ENCODE measurements at regions not wholly inside any gene's neighbourhood (a gene's known extent, or its start where the extent isn't known, plus 50 kb on each side); places are given as distances from the start of the nearest gene placed in this dataset.

DNA sequence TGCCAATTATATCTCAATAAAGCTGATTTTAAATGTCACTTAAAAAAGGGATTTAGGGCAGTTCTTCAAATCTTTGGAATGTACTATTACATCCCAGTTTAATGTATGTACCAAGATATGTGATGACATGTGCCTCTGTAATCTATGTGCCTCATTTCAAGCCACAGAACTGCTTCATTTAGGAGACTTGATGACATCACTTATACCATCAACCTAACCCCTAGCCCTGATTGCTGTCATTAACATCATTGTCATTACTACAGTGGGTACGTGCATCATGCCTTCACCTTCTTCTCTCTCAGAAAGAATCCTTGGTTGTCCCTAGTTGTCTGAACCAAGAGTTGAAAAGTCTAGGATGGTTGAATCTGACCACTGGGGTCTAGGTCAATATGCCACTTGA, 134.3 kb upstream of the RAB11FIP2 start:
- H3K4me3 ChIP-seq (ENCODE audit: low read depth, low read length), result no peak overlapping the region
- TF ChIP-seq, protein P1, sequence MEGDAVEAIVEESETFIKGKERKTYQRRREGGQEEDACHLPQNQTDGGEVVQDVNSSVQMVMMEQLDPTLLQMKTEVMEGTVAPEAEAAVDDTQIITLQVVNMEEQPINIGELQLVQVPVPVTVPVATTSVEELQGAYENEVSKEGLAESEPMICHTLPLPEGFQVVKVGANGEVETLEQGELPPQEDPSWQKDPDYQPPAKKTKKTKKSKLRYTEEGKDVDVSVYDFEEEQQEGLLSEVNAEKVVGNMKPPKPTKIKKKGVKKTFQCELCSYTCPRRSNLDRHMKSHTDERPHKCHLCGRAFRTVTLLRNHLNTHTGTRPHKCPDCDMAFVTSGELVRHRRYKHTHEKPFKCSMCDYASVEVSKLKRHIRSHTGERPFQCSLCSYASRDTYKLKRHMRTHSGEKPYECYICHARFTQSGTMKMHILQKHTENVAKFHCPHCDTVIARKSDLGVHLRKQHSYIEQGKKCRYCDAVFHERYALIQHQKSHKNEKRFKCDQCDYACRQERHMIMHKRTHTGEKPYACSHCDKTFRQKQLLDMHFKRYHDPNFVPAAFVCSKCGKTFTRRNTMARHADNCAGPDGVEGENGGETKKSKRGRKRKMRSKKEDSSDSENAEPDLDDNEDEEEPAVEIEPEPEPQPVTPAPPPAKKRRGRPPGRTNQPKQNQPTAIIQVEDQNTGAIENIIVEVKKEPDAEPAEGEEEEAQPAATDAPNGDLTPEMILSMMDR (IDR thresholded peaks at IDR 0.05; ENCODE audit: borderline replicate concordance, insufficient read depth, low read depth, low read length), result no peak

DNA sequence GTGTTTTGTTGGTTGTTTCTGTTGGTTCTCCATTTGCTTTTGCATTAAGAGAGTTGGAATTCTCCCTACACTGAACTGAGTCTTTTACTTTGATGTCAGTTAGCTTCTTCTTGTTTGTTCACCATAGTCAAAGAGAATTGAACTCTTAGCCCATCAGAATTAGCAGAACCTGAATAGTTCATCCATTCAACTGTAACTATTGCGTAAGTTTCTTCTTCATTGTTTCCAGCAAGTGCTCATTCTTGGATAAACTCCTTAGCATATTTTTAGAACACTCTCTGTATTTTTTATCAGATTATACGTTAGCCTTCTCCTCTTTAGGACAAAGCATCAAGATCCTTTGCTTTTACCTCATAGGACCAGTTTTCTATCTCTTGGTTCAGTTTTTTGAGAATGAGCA, 128.4 kb upstream of the RAB11FIP2 start:
- TF ChIP-seq, protein P1 (IDR thresholded peaks at IDR 0.05; ENCODE audit: borderline replicate concordance, insufficient read depth, low read depth, low read length), result no peak
- no peak overlapping the region for H3K4me3 ChIP-seq (ENCODE audit: low read depth, low read length)

DNA sequence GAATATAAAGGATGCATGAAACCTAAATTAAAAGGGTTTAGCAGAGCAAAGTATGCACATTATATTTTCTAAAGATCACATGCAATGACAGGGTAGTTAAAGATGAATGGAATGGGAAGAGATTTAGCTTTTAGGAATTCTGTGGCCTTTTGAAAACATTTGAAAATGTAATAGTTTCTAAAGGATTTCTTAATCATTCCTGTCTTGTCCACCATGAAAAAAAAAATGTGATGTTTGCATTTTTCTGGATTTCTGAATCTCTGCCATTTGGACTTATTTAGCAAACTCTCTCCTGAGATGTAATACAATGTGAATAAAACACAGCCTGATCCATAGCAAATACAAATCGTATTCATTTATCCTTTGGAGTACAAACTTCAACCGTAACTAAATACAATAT, 126.6 kb upstream of the RAB11FIP2 start:
- TF ChIP-seq, protein P1 (IDR thresholded peaks at IDR 0.05; ENCODE audit: borderline replicate concordance, insufficient read depth, low read depth, low read length), result no peak
- no peak overlapping the region for H3K4me3 ChIP-seq (ENCODE audit: low read depth, low read length)

DNA sequence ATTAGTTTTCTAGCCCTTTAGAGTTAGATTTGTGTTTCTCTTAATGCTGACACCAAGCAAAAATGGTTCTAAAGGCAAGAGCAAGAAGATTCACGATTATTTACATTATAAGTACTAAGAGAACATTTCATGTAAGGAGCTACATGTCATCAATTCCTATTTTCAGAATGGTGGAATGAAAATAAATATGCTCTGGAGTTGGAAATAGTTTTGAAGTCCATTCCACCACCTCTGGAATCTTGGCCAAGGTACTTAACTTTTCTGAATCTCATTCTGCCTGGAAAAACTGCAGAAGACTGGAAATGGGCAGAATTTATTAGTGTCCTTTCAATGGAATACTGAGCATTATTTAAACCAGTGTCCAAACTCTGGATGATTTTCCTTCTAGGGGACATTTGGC, 125.1 kb upstream of the RAB11FIP2 start:
- H3K4me3 ChIP-seq (ENCODE audit: low read depth, low read length), result no peak overlapping the region
- TF ChIP-seq, protein P1 (IDR thresholded peaks at IDR 0.05; ENCODE audit: borderline replicate concordance, insufficient read depth, low read depth, low read length), result no peak

DNA sequence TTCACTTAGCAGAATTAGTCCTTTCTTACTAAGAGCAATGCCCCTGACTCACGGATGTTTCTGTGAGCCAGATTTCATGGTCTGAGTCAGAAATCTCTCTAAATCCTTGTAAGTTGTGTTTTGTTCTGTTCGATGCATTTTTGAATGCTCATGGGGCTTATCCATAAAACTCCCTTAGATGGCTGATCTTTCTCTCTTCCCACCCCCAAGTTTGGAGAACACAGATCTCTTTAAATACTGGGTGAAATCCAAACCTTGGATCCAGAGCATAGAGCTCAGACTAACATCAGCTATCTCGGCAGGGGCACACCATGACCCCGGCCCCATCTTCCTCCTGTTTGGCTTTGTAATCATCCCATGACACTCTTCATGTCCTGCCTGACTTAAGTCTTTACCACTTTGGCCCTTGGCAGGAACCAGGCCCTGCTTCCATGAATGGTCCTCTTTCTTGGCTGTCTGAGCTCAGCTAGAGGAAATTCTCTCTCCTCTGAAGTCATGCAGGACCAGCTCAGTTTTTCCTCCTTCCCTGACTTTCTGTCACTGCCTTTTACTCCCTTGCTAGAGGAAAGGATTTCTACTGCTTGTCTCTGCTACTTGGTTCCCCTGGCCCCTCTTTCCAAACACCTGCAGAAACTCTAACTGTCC, 120.4 kb upstream of the RAB11FIP2 start:
- TF ChIP-seq, protein P1 (IDR thresholded peaks at IDR 0.05; ENCODE audit: borderline replicate concordance, insufficient read depth, low read depth, low read length), result no peak

DNA sequence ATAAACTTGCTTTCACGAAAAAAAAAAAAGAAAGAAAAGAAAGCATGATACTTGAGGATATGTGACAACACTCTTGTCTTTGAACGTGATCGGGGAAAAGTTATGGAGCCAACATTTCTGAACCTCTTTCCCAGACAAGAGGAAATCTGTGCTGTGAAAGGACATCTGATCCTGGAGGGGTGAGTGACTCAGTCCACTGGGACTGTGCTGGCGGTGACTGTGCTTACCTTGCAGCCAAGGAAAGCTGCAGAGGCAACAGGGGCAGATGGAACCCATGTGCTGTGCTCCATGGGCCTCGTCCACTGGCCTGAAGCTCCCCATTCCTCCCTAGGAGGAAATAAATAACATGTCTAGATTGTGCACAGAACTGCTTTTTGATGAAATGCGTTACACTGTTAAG, 116.5 kb upstream of the RAB11FIP2 start:
- TF ChIP-seq, protein P1 (IDR thresholded peaks at IDR 0.05; ENCODE audit: borderline replicate concordance, insufficient read depth, low read depth, low read length), result no peak
- no peak overlapping the region for H3K4me3 ChIP-seq (ENCODE audit: low read depth, low read length)

More for the DNA sequence above, 120.4 kb upstream of the RAB11FIP2 start:
- H3K4me3 ChIP-seq (ENCODE audit: low read depth, low read length), result no peak overlapping the region

DNA sequence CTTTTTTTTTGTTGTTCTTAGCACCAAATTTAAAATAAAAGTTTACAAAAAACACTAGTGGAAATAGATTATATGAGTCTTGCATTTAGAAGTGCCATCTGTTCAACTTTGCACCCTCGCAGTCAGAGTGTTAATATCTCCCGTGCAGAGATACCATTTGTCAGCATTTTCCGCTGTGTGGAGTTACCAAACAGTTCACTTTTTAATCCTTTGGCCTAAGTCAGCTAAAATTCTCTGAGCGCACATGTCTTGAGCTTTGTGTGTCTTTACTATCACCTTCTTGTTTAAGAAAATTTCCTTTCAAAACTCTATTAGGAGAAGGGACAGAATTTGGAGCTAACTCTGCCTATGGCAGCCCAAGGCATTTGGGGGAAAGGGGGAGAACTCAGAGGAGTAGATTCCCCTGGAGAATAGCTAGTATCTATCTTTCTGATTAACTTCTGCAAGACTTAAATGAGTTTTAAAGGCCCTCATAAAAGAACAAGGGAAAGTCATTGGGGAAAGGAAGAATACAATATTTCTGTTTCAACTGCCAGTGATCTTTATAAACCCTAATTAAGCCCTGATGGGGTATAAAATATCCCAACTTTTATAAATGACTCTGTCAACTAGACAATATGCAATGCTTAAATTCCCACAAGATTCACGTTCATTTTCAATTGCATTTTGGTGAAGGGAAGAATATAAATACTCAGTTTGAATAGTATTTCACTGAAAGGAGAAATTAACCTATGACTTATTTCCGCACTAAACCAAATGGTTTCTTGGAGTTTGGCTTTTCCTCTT, 114.9 kb upstream of the RAB11FIP2 start:
- TF ChIP-seq, protein P1 (IDR thresholded peaks at IDR 0.05; ENCODE audit: borderline replicate concordance, insufficient read depth, low read depth, low read length), result no peak
- H3K4me3 ChIP-seq (ENCODE audit: low read depth, low read length), result no peak overlapping the region

Data from GM12875 (cell line).